Uterus (tissue), 2 donors: ENCODE measurements at regions not wholly inside any gene's neighbourhood (a gene's known extent, or its start where the extent isn't known, plus 50 kb on each side); places are given as distances from the start of the nearest gene placed in this dataset.

Source experiments
- POLR2A ChIP-seq, 2 donors: fragments of 450-650 bp; IDR thresholded peaks; one replicate each; pipeline ENCODE4 v1.6.1; 2016; ENCODE audit warnings: antibody characterized with exemption in 2 of 2, mild to moderate bottlenecking in 1 of 2, moderate library complexity in 1 of 2
- TF ChIP-seq, protein P1 (sequence below), 4 experiments: fragments of 200-600 bp in 2 of 4; fragments of 450-650 bp in 2 of 4; sonication (generic) in 2 of 4; IDR thresholded peaks; one replicate each; pipeline ENCODE4 v1.5.1; 2016 to 2019; ENCODE audit warnings: antibody characterized with exemption in 4 of 4, mild to moderate bottlenecking in 2 of 4, moderate library complexity in 1 of 4

DNA sequence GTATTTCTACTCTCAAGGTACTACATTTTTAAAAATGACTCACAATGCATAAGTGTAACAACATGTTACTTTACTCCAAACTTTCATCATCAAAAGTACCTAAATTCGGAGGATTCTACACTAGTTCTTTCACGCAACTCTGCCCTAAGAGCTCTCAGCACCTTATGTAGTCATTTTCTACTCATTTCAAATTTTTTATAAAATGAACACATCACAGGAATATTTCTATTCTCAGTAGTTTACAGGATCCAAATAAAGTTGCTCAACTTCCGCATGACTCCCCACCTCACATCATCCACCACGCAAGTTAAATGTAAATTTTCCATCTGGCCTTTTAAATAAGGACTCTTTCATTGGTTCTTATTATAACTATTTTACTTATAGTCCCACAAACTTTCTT is 344.9 kb upstream of the MANEA start:
- TF ChIP-seq POLR2A (IDR thresholded peaks at IDR 0.05): no peak
- TF ChIP-seq, protein P1, sequence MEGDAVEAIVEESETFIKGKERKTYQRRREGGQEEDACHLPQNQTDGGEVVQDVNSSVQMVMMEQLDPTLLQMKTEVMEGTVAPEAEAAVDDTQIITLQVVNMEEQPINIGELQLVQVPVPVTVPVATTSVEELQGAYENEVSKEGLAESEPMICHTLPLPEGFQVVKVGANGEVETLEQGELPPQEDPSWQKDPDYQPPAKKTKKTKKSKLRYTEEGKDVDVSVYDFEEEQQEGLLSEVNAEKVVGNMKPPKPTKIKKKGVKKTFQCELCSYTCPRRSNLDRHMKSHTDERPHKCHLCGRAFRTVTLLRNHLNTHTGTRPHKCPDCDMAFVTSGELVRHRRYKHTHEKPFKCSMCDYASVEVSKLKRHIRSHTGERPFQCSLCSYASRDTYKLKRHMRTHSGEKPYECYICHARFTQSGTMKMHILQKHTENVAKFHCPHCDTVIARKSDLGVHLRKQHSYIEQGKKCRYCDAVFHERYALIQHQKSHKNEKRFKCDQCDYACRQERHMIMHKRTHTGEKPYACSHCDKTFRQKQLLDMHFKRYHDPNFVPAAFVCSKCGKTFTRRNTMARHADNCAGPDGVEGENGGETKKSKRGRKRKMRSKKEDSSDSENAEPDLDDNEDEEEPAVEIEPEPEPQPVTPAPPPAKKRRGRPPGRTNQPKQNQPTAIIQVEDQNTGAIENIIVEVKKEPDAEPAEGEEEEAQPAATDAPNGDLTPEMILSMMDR (IDR thresholded peaks at IDR 0.05): no peak
